ENCODE measurements at regions not wholly inside any gene's neighbourhood (a gene's known extent, or its start where the extent isn't known, plus 50 kb on each side); places are given as distances from the start of the nearest gene placed in this dataset.

DNA sequence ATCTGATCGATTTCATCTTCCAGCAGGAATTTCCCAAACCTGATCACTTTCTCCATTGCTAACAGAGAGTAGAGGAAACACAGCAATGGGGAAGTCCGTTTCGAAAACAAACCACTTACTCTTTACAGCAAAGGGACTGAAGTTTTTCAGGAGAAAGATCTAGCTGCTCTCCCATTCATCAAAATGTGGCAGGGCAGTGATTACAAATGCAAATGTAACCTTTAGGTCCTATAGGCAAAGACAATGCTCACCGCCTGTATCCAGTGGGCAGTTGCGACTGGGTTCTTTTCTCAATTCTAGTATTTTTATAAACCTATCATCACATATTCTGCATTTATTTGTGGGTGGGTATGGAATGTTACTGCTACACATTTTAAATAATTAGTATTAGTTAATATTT lies 218.0 kb upstream of the ZFHX3 start:
- DNase-seq (ENCODE audit: insufficient read length) (no peak), FAIRE-seq (no peak)
- TF ChIP-seq TAF1 (IDR thresholded peaks at IDR 0.05; ENCODE audit: borderline replicate concordance, low read depth, low read length) (no peak), POLR2AphosphoS5 (IDR thresholded peaks at IDR 0.05; ENCODE audit: low read depth, low read length) (no peak)

DNA sequence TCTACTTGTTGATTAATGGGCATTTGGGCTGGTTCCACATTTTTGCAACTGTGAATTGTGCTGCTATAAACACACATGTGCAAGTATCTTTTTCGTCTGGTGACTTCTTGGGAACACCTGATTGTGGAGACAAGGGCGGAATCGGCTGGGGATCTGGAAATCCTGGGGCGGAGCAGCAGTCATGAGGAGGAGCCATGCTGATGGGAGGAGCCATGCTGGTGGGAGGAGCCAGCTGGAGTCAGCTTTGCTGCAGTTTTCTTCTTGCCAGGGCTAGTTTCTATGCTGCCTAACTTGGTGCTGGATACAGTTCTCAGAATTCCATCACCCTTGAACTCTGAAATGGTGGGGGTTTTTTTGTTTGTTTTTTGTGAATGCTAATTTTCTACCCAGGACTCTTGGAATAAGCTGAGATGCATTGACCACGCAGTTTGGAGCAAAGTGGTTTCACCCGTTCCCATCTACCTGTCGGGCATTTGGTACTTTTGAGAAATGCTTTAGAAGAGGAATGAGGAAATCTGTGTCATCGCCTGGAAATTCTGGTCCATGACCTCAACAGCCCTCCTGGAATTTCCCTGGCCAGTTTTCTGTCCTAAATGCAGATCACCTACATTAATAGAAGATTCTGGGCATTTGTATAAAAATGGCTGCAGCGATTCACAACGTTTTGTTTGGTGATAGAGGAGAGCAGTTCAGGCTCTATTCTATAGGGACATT lies 217.4 kb upstream of the ZFHX3 start:
- no peak for DNase-seq (ENCODE audit: insufficient read length)
- FAIRE-seq = no peak
- TF ChIP-seq POLR2A (IDR thresholded peaks at IDR 0.05; ENCODE audit: low read depth, low read length) = no peak
- no peak for TF ChIP-seq POLR2AphosphoS5 (IDR thresholded peaks at IDR 0.05; ENCODE audit: low read depth, low read length)
- TF ChIP-seq TAF1 (IDR thresholded peaks at IDR 0.05; ENCODE audit: borderline replicate concordance, low read depth, low read length) = no peak

DNA sequence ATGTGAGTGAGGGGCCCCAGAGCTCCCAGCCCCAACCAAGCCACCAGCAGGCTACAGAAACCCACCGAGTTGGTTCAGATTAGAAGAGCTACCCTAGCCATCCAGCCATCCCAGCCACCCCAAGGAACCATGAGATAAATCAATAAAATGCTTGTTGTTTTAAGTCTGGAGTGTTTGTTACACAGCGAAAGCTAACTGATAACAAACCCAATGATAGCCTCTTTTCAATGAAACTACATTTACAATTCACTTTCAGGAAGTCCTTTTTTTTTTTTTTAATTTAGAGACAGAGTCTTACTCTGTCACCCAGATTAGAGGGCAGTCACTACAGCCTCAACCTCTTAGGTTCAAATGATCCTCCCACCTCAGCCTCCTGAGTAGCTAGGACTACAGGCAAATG lies 215.0 kb upstream of the ZFHX3 start:
- DNase-seq (ENCODE audit: insufficient read length) = no peak
- TF ChIP-seq POLR2A (IDR thresholded peaks at IDR 0.05; ENCODE audit: low read depth, low read length) (no peak), TAF1 (IDR thresholded peaks at IDR 0.05; ENCODE audit: borderline replicate concordance, low read depth, low read length) (no peak), POLR2AphosphoS5 (IDR thresholded peaks at IDR 0.05; ENCODE audit: low read depth, low read length) (no peak)
- FAIRE-seq = no peak

DNA sequence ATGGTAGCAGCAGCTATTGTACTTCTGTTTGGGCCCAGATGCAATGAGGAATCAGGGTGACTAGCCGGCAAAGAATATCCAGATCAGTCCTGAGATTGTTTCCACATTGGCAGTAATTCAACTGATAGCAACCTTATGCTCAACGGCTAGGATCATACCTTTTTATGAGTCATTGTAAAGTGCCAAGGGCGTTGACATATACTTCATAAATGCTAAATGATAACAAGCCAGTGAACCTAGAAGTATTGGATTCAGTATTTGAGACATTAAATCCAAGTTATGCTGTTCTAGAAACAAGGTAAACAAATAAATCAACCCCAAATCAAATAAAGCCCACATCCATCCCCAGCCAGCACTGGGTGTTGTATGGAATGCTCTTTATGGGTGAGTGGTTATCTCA lies 207.1 kb upstream of the ZFHX3 start:
- no peak for DNase-seq (ENCODE audit: insufficient read length)
- no peak for TF ChIP-seq POLR2A (IDR thresholded peaks at IDR 0.05; ENCODE audit: low read depth, low read length)
- TF ChIP-seq POLR2AphosphoS5 (IDR thresholded peaks at IDR 0.05; ENCODE audit: low read depth, low read length) = no peak
- TF ChIP-seq TAF1 (IDR thresholded peaks at IDR 0.05; ENCODE audit: borderline replicate concordance, low read depth, low read length) = no peak
- FAIRE-seq = no peak

DNA sequence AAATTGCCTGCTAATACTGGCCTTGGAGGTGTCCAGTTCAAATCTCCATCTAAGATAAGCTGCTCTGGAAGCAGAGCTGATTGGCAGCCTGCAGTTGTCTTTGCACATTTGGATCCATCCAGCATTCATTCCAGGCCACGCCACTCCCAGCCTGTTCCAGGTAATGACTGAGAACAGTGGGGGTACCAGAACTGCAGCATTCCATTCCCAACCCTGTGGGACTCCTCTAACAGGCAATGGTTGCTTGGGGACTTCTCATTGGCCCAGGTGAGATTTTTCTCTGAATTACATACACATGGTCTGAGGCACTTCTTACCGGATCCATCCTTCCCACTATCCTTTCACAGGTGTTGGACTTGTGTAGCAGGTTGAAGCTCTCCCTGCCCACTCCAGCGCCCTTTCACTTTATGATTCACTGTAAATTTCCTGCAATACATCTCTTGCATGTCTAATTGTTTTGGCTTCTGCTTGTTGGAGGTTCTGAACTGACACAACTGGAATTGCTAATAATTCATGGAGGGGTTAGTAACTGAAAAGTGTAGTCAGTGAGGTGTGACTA lies 206.1 kb upstream of the ZFHX3 start:
- DNase-seq (ENCODE audit: insufficient read length) = no peak
- no peak for TF ChIP-seq TAF1 (IDR thresholded peaks at IDR 0.05; ENCODE audit: borderline replicate concordance, low read depth, low read length)
- no peak for TF ChIP-seq POLR2A (IDR thresholded peaks at IDR 0.05; ENCODE audit: low read depth, low read length)
- no peak for TF ChIP-seq POLR2AphosphoS5 (IDR thresholded peaks at IDR 0.05; ENCODE audit: low read depth, low read length)
- no peak for FAIRE-seq

DNA sequence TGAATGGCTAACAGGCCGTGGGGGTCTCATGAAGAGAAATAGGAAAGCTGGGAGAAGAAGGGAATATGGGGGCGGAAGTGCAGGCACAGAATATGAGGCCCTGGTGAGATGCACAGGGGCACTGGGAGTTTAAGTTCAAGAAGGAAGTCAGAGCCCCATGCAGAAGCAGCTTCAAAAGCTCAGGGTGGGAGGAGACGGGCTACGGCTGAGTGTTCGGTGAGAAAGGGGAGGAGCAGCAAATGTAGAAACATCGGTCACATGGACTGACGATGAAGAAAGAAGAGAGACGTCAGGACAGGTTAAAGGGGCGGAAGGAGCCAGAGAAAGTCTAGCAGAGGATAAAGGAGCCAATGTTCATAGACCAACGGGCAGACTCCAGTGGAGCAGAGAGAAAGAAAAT lies 204.5 kb upstream of the ZFHX3 start:
- TF ChIP-seq TAF1 (IDR thresholded peaks at IDR 0.05; ENCODE audit: borderline replicate concordance, low read depth, low read length) (no peak), POLR2A (IDR thresholded peaks at IDR 0.05; ENCODE audit: low read depth, low read length) (no peak), POLR2AphosphoS5 (IDR thresholded peaks at IDR 0.05; ENCODE audit: low read depth, low read length) (no peak)
- DNase-seq (ENCODE audit: insufficient read length) (no peak), FAIRE-seq (no peak)

DNA sequence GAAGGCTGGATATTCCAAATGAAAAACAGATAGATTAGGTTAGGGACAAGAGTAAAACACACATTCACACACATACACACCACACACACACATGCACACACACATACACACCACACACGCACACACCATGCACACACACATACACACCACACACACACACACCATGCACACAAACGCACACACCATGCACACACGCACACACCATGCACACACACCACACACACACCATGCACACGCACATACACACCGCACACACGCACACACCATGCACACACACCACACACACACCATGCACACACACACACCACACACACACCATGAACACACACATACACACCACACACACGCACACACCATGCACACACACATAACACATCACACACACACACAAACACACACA lies 203.7 kb upstream of the ZFHX3 start:
- DNase-seq (ENCODE audit: insufficient read length) (no peak), FAIRE-seq (no peak)
- TF ChIP-seq TAF1 (IDR thresholded peaks at IDR 0.05; ENCODE audit: borderline replicate concordance, low read depth, low read length) = no peak
- TF ChIP-seq POLR2A (IDR thresholded peaks at IDR 0.05; ENCODE audit: low read depth, low read length) = no peak
- TF ChIP-seq POLR2AphosphoS5 (IDR thresholded peaks at IDR 0.05; ENCODE audit: low read depth, low read length) = no peak

DNA sequence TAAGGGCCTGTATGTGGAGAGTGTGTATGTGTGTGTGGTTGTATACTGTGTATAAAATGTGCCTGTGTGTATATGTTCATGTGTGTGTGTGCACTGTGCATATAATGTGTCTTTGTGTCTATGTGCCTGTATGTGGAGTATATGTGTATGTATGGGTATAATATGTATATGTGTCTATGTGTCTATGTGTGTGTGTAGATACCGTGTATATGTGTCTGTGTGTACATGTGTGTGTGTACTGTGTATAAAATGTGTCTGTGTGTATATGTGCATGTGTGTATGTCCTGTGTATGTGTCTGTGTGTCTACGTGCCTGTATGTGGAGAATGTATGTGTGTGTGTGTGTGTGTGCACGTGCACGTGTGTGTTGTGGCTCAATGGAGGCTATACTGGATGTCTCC lies 200.4 kb upstream of the ZFHX3 start:
- TF ChIP-seq POLR2AphosphoS5 (IDR thresholded peaks at IDR 0.05; ENCODE audit: low read depth, low read length) (no peak), TAF1 (IDR thresholded peaks at IDR 0.05; ENCODE audit: borderline replicate concordance, low read depth, low read length) (no peak), POLR2A (IDR thresholded peaks at IDR 0.05; ENCODE audit: low read depth, low read length) (no peak)
- FAIRE-seq (no peak), DNase-seq (ENCODE audit: insufficient read length) (no peak)

DNA sequence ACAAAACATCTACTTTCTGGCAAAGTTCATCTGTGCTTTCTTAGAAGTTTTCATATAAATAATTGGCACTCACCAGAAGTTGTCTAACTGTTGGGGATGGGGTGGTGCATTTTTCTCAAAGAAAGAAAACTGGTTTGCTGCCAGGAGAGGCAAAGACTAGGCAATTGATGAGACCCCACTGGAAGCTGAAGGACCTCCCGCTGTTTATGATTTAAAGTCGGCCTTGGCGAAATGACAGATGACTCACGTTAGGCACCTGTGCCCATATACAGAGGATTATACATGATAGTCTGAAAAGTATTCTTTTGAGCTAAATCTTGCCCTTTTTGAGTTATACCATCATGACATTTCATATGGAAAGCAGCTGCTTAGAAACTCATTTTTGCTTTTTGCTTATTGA lies 193.0 kb upstream of the ZFHX3 start:
- DNase-seq (ENCODE audit: insufficient read length) (no peak), FAIRE-seq (no peak)
- TF ChIP-seq POLR2AphosphoS5 (IDR thresholded peaks at IDR 0.05; ENCODE audit: low read depth, low read length) (no peak), TAF1 (IDR thresholded peaks at IDR 0.05; ENCODE audit: borderline replicate concordance, low read depth, low read length) (no peak), POLR2A (IDR thresholded peaks at IDR 0.05; ENCODE audit: low read depth, low read length) (no peak)

DNA sequence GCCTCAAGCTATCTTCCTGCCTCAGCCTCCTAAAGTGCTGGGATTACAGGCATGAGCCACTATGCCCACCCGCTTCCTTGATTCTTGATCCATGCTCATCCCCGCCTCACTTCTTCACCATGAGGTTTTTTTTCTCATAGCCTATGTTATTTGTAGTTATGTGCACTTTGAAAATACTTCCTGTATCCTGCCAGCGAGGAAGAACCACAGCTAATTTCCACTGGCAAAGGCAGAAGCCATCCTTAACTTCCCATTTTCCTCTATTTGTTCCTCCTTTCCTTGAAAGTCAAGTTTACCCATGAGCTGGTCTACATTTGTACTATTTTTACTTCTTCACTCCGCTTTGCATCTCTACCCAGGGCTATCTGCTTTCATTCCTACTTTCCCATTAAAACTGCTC lies 189.7 kb upstream of the ZFHX3 start:
- FAIRE-seq (no peak), DNase-seq (ENCODE audit: insufficient read length) (no peak)
- TF ChIP-seq TAF1 (IDR thresholded peaks at IDR 0.05; ENCODE audit: borderline replicate concordance, low read depth, low read length) (no peak), POLR2A (IDR thresholded peaks at IDR 0.05; ENCODE audit: low read depth, low read length) (no peak), POLR2AphosphoS5 (IDR thresholded peaks at IDR 0.05; ENCODE audit: low read depth, low read length) (no peak)

DNA sequence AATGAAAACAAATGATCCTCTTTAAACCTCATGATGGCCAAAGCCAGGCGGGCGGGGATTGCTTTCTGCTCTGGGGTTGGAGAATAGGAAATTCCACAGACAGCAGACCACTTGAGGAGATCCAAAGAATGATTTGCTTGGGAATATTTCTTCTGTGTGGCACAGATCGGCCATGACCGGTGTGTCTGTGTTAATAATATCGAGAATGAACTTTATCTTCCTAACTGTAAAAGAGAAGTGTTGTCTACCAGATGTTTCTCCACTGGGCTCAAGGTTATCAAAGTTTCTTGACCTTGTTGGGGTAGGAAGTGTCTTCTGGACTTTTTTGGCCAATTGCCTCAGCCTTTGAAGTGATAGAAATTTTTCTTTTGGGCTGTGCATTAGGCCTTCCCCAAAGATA lies 186.6 kb upstream of the ZFHX3 start:
- TF ChIP-seq POLR2AphosphoS5 (IDR thresholded peaks at IDR 0.05; ENCODE audit: low read depth, low read length) (no peak), POLR2A (IDR thresholded peaks at IDR 0.05; ENCODE audit: low read depth, low read length) (no peak), TAF1 (IDR thresholded peaks at IDR 0.05; ENCODE audit: borderline replicate concordance, low read depth, low read length) (no peak)
- DNase-seq (ENCODE audit: insufficient read length) (no peak), FAIRE-seq (no peak)

DNA sequence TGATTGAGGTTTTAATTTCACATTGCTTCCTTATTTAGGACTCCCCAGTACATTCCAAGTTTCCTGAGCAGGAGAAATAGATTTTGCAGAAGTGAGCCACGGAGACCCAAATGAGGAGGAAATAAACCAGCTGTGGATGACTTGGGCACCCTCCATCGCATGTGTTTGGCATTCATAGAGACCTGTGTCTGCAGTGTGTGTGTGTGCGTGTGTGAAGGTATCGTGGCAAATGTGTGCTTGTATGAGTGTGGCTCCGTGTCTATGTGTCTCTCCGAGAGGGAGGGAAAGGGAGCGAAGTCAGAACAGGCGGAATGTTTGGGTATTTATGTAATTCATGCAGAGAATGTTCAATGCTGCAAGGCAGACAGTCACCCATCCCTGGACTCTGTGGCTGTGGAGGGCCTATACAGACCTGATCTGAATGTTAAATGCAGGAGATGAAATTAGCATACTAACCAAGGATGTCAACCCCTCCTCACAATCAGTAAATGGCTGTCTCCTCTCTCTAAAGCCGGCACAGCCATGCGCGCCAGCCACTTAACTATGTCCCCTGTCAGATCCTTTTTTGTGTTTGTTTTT lies 186.0 kb upstream of the ZFHX3 start:
- TF ChIP-seq TAF1 (IDR thresholded peaks at IDR 0.05; ENCODE audit: borderline replicate concordance, low read depth, low read length) (no peak), POLR2AphosphoS5 (IDR thresholded peaks at IDR 0.05; ENCODE audit: low read depth, low read length) (no peak), POLR2A (IDR thresholded peaks at IDR 0.05; ENCODE audit: low read depth, low read length) (no peak)
- FAIRE-seq (no peak), DNase-seq (ENCODE audit: insufficient read length) (no peak)
